GM10248 (cell line): ENCODE measurements at regions not wholly inside any gene's neighbourhood (a gene's known extent, or its start where the extent isn't known, plus 50 kb on each side); places are given as distances from the start of the nearest gene placed in this dataset.

Source experiments
- CTCF ChIA-PET: fragments of 300-600 bp; sonication (Branson Sonifier 250); formaldehyde crosslinking; extraction: SDS; loops from one replicate; lab custom pipeline; 2021; ENCODE audit warnings: antibody characterized with exemption; lab: Yijun Ruan, JAX
- POLR2A ChIA-PET: fragments of 350-650 bp; sonication (Branson Sonifier 250); formaldehyde crosslinking; extraction: SDS; loops from one replicate; lab custom pipeline; 2020; ENCODE audit warnings: antibody characterized with exemption; lab: Yijun Ruan, JAX
- DNase-seq: peaks from one replicate; pipeline ENCODE4 v3.0.0; 2012; ENCODE audit errors: extremely low spot score
- TF ChIP-seq, protein P1 (sequence below): IDR thresholded peaks from 2 replicates; pipeline ENCODE4 v1.5.1; 2012; ENCODE audit warnings: mild to moderate bottlenecking, low read depth; ENCODE audit errors: extremely low read depth, missing control alignments, control extremely low read depth

DNA sequence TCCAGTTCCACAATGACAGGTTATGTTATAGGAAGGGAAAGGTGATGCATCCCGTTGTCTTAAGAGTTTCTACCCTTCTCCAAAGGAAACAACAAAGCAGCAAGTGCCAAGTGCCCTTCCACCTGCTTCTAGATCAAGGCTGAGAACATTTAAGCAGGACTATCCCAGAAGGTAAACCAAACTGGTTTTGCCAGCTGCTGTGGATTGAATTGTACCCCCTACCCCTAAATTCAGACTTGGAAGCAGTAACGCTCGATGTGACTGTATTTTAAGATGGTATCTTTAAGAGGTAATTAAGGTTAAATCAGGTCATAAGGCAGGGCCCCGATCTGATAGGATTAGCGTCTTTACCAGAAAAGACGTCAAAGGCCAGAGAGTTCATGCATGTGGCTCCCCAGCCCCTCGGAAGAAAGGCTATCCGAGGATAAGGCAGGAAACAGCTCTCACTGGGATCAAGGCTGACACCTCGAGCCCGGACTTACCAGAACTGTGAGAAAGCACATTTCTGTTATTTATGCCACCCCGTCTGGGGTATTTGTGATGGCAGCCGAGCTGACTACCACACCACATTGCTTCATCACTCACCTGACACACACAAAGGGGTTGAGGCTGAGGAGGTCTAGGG is 179.1 kb upstream of the RAI14 start:
- TF ChIP-seq, protein P1, sequence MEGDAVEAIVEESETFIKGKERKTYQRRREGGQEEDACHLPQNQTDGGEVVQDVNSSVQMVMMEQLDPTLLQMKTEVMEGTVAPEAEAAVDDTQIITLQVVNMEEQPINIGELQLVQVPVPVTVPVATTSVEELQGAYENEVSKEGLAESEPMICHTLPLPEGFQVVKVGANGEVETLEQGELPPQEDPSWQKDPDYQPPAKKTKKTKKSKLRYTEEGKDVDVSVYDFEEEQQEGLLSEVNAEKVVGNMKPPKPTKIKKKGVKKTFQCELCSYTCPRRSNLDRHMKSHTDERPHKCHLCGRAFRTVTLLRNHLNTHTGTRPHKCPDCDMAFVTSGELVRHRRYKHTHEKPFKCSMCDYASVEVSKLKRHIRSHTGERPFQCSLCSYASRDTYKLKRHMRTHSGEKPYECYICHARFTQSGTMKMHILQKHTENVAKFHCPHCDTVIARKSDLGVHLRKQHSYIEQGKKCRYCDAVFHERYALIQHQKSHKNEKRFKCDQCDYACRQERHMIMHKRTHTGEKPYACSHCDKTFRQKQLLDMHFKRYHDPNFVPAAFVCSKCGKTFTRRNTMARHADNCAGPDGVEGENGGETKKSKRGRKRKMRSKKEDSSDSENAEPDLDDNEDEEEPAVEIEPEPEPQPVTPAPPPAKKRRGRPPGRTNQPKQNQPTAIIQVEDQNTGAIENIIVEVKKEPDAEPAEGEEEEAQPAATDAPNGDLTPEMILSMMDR: no peak
- ChIA-PET POLR2A (interaction anchor here (0.6 kb wide), 1 partner anchor 15 kb away, joined by 3 read pairs; no protein-coding TSS in a partner anchor), CTCF (interaction anchor here (0.7 to 6.9 kb wide), 11 partner anchors 9 to 527 kb away, joined by 3 to 86 read pairs (median 13); no protein-coding TSS in a partner anchor)
- no peak for DNase-seq

- DNase-seq: no peak
- TF ChIP-seq, protein P1: no peak
- POLR2A ChIA-PET: no interaction called here
- CTCF ChIA-PET: interaction anchor here (1.0 kb wide), 1 partner anchor 418 kb away, joined by 3 read pairs; no protein-coding TSS in a partner anchor
Observed at GRCh38 chr5:34480810-34481528, 175.2 kb upstream of the RAI14 start.

- TF ChIP-seq, protein P1: no peak
- DNase-seq: no peak
- POLR2A ChIA-PET: no interaction called here
- CTCF ChIA-PET: interaction anchor here (1.2 to 6.5 kb wide), 3 partner anchors 13 to 414 kb away, joined by 3 to 104 read pairs (median 70); no protein-coding TSS in a partner anchor
Observed at GRCh38 chr5:34483442-34484033, 172.6 kb upstream of the RAI14 start.

DNA sequence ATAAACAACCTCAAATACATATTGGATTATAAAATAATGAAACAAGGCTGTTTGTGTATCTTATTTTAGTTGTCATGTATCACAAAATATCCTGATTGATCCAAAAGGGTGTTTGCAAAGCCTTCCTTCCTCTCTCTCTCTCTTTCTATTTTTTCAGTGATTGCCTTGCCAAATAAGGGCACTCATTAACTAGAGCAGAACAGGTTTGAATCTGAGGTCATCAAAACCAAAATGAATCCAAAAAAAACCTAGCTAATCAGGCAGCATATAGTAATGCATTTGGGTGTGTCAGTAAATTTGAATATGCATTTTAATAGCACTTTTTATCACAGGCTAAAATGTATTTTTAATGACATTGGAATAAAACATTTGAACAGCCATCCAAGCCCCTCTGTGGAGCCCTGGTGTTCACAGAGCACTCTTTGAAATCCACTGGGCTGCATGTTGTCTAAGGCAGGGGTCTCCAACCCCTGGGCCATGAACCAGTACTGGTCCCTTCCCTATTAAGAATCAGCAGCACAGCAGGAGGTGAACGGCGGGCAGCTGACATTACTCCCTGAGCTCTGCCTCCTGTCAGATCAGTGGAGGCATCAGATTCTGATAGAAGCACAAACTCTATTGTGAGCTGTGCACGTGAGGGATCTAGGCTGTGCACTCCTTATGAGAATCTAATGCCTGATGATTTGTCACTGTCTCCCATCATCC is 171.8 kb upstream of the RAI14 start:
- ChIA-PET POLR2A (no interaction called here), CTCF (interaction anchor here (1.5 to 6.5 kb wide), 12 partner anchors 8 to 519 kb away, joined by 4 to 104 read pairs (median 18); partner anchors contain the start of genes BRIX1 and RAD1)
- TF ChIP-seq, protein P1: no peak
- no peak for DNase-seq

GRCh38 chr5:34485768-34486030 is 170.4 kb upstream of the RAI14 start:
- CTCF ChIA-PET: interaction anchor here (0.5 to 6.5 kb wide), 39 partner anchors 10 to 518 kb away, joined by 3 to 104 read pairs (median 5); partner anchors contain the start of genes BRIX1 and RAD1
- POLR2A ChIA-PET: no interaction called here
- TF ChIP-seq, protein P1: no peak
- no peak for DNase-seq
